ENCODE measurements at regions not wholly inside any gene's neighbourhood (a gene's known extent, or its start where the extent isn't known, plus 50 kb on each side); places are given as distances from the start of the nearest gene placed in this dataset.

DNA sequence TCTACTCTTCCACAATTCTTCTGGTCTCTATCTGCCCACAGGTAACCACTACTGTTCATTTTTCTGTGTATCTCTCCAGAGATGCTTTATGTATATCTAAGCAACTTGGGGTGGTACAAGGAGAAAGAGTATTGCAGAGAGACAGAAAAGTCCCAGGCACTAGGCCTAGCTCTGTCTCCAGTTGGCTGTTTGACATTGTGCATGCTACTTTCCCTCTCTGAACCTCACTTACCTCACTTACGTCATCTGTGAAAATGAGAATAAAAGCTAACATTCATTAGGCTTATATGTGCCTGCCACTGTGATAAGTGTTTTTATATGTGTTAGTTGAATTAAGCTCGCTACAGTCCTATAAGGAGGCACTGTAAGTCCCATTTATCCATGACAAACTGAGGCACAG lies 76.7 kb upstream of the RNU6-1 start:
- Histone ChIP-seq H3K9me3 (ENCODE audit: low read length) (no peaks in the 10 kb centered on the region), H3K9me2 (replicated peaks; ENCODE audit: insufficient read depth, low read length) (no peaks in the 10 kb centered on the region), H3K36me3 (ENCODE audit: insufficient read depth, low read length) (no peaks in the 10 kb centered on the region), H3K9ac (ENCODE audit: low read length) (no peak overlapping the region), H3K27ac (ENCODE audit: low read length) (no peak overlapping the region), H3K4me2 (ENCODE audit: low read depth, low read length, poor library complexity, severe bottlenecking) (no peak overlapping the region), H2AFZ (ENCODE audit: low read length) (no peak overlapping the region), H3K79me2 (ENCODE audit: low read length) (no peaks in the 10 kb centered on the region), H4K20me1 (ENCODE audit: insufficient read depth, low read depth, low read length) (no peaks in the 10 kb centered on the region), H3K4me3 (ENCODE audit: low read length) (no peak overlapping the region), H3K27me3 (ENCODE audit: low read length) (no peaks in the 10 kb centered on the region), H3K4me1 (ENCODE audit: low read length) (0 out of 2 replicates have a peak, but pooled peaks cover 4% of the 10 kb centered on the region)
- no peak for DNase-seq

DNA sequence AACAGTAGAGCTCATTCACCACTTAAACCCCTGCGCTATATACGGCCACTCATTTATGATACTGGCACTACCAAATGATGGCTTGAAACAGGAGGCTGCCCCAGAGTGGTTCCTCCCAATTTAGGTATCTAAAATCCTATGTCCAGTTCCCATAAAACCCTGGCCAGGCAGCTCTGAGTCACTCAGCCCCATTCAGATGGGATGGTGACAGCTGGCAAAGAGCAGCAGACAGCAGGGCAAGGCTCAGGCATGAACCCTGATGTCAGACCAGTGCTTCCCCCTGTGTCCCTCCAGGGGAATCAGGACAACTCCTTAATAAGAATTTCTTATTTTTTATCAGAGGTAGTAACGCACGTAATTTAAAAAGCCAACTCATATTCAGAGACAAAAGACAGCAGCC lies 77.2 kb upstream of the RNU6-1 start:
- no peak for DNase-seq
- Histone ChIP-seq H3K27me3 (ENCODE audit: low read length) (no peaks in the 10 kb centered on the region), H3K9me3 (ENCODE audit: low read length) (no peaks in the 10 kb centered on the region), H3K36me3 (ENCODE audit: insufficient read depth, low read length) (no peaks in the 10 kb centered on the region), H4K20me1 (ENCODE audit: insufficient read depth, low read depth, low read length) (no peaks in the 10 kb centered on the region), H2AFZ (ENCODE audit: low read length) (no peak overlapping the region), H3K27ac (ENCODE audit: low read length) (no peak overlapping the region), H3K4me3 (ENCODE audit: low read length) (no peak overlapping the region), H3K79me2 (ENCODE audit: low read length) (no peaks in the 10 kb centered on the region), H3K9me2 (replicated peaks; ENCODE audit: insufficient read depth, low read length) (no peaks in the 10 kb centered on the region), H3K4me1 (ENCODE audit: low read length) (no peaks in the 10 kb centered on the region), H3K9ac (ENCODE audit: low read length) (no peak overlapping the region), H3K4me2 (ENCODE audit: low read depth, low read length, poor library complexity, severe bottlenecking) (no peak overlapping the region)

DNA sequence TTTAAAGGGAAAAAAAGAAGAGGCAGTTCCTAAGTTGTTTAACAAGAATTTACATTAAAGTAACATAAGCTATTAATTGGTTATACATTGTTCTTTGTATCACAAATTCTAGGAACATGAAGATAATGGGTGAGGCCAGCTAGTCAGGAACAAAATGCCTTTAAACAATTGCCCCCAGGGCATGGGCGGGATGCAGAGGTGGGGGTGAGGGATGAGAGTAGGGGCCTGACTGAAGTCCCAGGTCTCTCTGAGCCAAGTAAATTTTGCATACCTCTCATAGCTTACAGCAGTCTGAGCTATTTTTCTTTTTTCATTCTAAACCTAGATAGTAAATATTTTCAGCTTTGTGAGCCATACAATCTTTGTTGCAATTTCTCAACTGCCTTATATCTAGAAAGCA lies 77.8 kb upstream of the RNU6-1 start:
- Histone ChIP-seq H3K36me3 (ENCODE audit: insufficient read depth, low read length) (no peaks in the 10 kb centered on the region), H3K9me3 (ENCODE audit: low read length) (no peaks in the 10 kb centered on the region), H4K20me1 (ENCODE audit: insufficient read depth, low read depth, low read length) (no peaks in the 10 kb centered on the region), H3K9ac (ENCODE audit: low read length) (no peak overlapping the region), H3K4me1 (ENCODE audit: low read length) (no peaks in the 10 kb centered on the region), H3K79me2 (ENCODE audit: low read length) (no peaks in the 10 kb centered on the region), H3K27ac (ENCODE audit: low read length) (no peak overlapping the region), H3K27me3 (ENCODE audit: low read length) (no peaks in the 10 kb centered on the region), H3K9me2 (replicated peaks; ENCODE audit: insufficient read depth, low read length) (no peaks in the 10 kb centered on the region), H3K4me3 (ENCODE audit: low read length) (no peak overlapping the region), H3K4me2 (ENCODE audit: low read depth, low read length, poor library complexity, severe bottlenecking) (no peak overlapping the region), H2AFZ (ENCODE audit: low read length) (no peak overlapping the region)
- DNase-seq = no peak

DNA sequence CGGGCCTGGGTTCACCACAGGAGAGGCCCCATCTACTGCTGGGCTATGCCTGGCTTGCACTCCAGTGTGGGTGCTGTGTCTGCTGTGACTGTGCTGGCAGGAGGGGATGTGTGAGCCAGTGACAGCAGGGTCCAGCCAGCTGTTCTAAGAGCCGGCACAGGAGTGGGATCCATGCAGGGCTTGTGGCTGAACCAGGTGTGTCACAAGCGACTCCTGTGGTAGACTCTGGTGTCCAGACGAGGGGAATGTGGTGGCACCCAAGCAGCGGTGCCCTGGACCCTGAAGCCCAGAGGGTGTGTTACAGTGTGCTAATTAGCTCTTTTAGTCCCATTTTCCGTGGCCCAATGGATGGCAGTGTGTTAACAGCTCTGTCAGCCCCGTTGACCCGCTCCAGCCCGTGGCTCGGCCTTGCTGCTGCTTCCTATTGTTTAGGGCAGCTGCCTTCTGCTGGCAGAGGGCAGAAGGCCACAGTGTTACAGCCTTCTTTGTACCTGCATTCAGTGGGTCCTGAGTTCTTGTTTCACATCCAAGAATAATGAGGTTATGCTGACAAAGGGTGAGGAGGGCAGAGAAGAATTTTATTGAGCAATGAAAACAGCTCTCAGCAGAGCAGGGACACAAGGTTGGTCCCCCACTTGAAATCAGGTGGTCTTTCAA lies 78.5 kb upstream of the RNU6-1 start:
- Histone ChIP-seq H3K27ac (ENCODE audit: low read length) (no peak overlapping the region), H3K4me3 (ENCODE audit: low read length) (no peak overlapping the region), H3K9me3 (ENCODE audit: low read length) (no peaks in the 10 kb centered on the region), H3K4me2 (ENCODE audit: low read depth, low read length, poor library complexity, severe bottlenecking) (no peak overlapping the region), H3K36me3 (ENCODE audit: insufficient read depth, low read length) (no peaks in the 10 kb centered on the region), H3K27me3 (ENCODE audit: low read length) (no peaks in the 10 kb centered on the region), H3K79me2 (ENCODE audit: low read length) (no peaks in the 10 kb centered on the region), H2AFZ (ENCODE audit: low read length) (no peak overlapping the region), H3K9me2 (replicated peaks; ENCODE audit: insufficient read depth, low read length) (no peaks in the 10 kb centered on the region), H4K20me1 (ENCODE audit: insufficient read depth, low read depth, low read length) (no peaks in the 10 kb centered on the region), H3K9ac (ENCODE audit: low read length) (no peak overlapping the region), H3K4me1 (ENCODE audit: low read length) (no peaks in the 10 kb centered on the region)
- DNase-seq = no peak

DNA sequence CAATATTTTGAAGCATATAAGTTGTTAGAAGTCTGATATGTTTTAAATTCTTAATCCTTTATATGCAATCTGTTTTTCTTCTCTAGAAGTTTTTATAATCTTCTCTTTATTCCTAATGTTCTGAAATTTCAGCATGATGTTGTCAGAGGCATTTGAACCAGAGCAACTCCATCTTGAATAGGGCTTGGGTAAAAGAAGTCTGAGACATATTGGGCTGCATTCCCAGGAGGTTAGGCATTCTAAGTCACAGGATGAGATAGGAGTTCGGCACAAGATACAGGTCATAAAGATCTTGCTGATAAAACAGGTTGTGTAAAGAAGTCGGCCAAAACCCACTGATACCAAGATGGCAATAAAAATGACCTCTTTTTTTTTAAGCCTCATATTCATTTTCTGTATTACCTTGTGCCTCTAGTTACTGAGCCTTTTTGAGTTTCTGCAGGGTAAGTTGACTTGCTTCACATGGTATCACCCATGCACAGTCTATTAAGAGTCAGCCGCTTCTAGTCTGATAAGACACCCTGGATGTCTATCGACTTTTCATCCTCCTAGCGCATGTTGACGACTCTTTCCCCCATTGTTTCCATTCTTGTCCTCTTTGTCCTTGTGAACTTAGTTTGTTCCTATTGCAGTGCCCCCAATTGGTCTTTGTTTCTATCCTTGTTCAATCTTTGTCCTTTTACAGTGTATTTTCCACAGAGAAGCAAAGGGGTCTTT lies 80.8 kb upstream of the RNU6-1 start:
- H3K36me3 ChIP-seq (ENCODE audit: insufficient read depth, low read length) = no peaks in the 10 kb centered on the region; the same call in 1 of the 2 replicates
- no peaks in the 10 kb centered on the region for H3K79me2 ChIP-seq (ENCODE audit: low read length)
- no peak overlapping the region for H3K9ac ChIP-seq (ENCODE audit: low read length)
- DNase-seq = no peak
- no peaks in the 10 kb centered on the region for H3K9me3 ChIP-seq (ENCODE audit: low read length)
- H2AFZ ChIP-seq (ENCODE audit: low read length) = no peak overlapping the region
- H3K4me2 ChIP-seq (ENCODE audit: low read depth, low read length, poor library complexity, severe bottlenecking) = no peak overlapping the region
- H3K27ac ChIP-seq (ENCODE audit: low read length) = no peak overlapping the region
- no peaks in the 10 kb centered on the region for H4K20me1 ChIP-seq (ENCODE audit: insufficient read depth, low read depth, low read length)
- no peak overlapping the region for H3K4me3 ChIP-seq (ENCODE audit: low read length)
- H3K4me1 ChIP-seq (ENCODE audit: low read length) = no peaks in the 10 kb centered on the region
- no peaks in the 10 kb centered on the region for H3K27me3 ChIP-seq (ENCODE audit: low read length)
- H3K9me2 ChIP-seq (replicated peaks; ENCODE audit: insufficient read depth, low read length) = no peaks in the 10 kb centered on the region

DNA sequence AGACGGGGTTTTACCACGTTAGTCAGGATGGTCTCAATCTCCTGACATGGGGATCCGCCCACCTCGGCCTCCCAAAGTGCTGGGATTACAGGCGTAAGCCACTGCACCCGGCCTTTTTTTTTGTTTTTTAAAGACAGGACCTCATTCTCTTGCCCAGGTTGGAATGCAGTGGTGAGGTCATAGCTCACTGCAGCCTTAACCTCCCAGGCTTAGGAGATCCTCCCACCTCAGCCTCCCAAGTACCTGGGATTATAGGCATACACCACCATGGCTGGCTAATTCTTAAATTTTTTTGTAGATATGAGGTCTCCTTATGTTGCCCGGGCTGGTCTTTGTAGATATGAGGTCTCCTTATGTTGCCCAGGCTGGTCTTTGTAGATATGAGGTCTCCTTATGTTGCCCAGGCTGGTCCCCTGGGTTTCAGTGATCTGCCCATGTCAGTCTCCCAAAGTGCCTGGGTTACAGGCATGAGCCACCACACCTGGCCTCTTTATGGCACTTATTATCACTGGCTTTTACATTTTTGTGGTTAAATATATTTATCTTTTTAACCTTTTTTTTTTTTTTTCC lies 82.3 kb upstream of the RNU6-1 start:
- Histone ChIP-seq H3K27me3 (ENCODE audit: low read length) (no peaks in the 10 kb centered on the region), H3K79me2 (ENCODE audit: low read length) (no peaks in the 10 kb centered on the region), H3K4me3 (ENCODE audit: low read length) (no peak overlapping the region), H3K36me3 (ENCODE audit: insufficient read depth, low read length) (no peaks in the 10 kb centered on the region; the same call in 1 of the 2 replicates), H3K4me1 (ENCODE audit: low read length) (no peaks in the 10 kb centered on the region), H3K9ac (ENCODE audit: low read length) (no peak overlapping the region), H3K4me2 (ENCODE audit: low read depth, low read length, poor library complexity, severe bottlenecking) (no peak overlapping the region), H3K9me3 (ENCODE audit: low read length) (no peaks in the 10 kb centered on the region), H4K20me1 (ENCODE audit: insufficient read depth, low read depth, low read length) (no peaks in the 10 kb centered on the region), H3K27ac (ENCODE audit: low read length) (no peak overlapping the region), H2AFZ (ENCODE audit: low read length) (no peak overlapping the region), H3K9me2 (replicated peaks; ENCODE audit: insufficient read depth, low read length) (no peaks in the 10 kb centered on the region)
- DNase-seq = no peak

GRCh38 chr15:67922971-67923945 lies 83.4 kb upstream of the RNU6-1 start:
- H3K36me3 ChIP-seq (ENCODE audit: insufficient read depth, low read length) = no peaks in the 10 kb centered on the region; the same call in 1 of the 2 replicates
- no peak overlapping the region for H3K9ac ChIP-seq (ENCODE audit: low read length)
- H3K27me3 ChIP-seq (ENCODE audit: low read length) = no peaks in the 10 kb centered on the region
- H3K79me2 ChIP-seq (ENCODE audit: low read length) = no peaks in the 10 kb centered on the region
- H2AFZ ChIP-seq (ENCODE audit: low read length) = no peak overlapping the region
- no peak overlapping the region for H3K4me2 ChIP-seq (ENCODE audit: low read depth, low read length, poor library complexity, severe bottlenecking)
- H3K4me3 ChIP-seq (ENCODE audit: low read length) = no peak overlapping the region
- H3K4me1 ChIP-seq (ENCODE audit: low read length) = no peaks in the 10 kb centered on the region
- H3K9me2 ChIP-seq (replicated peaks; ENCODE audit: insufficient read depth, low read length) = no peaks in the 10 kb centered on the region
- H3K9me3 ChIP-seq (ENCODE audit: low read length) = no peaks in the 10 kb centered on the region
- no peak overlapping the region for H3K27ac ChIP-seq (ENCODE audit: low read length)
- DNase-seq = no peak
- H4K20me1 ChIP-seq (ENCODE audit: insufficient read depth, low read depth, low read length) = no peaks in the 10 kb centered on the region
